Activated T-helper 2 cell treated with anti-CD3 and anti-CD28 coated beads, Interferon-gamma antibody, Interleukin-2, Interleukin-4, amounts not matched to agents 10 μg/mL and 5 μg/mL and 100 μg/mL, durations not matched to agents 14 hours and 24 hours and 36 hours (primary cell): ENCODE measurements at regions not wholly inside any gene's neighbourhood (a gene's known extent, or its start where the extent isn't known, plus 50 kb on each side); places are given as distances from the start of the nearest gene placed in this dataset.
"Not testable (repeated sequence)": the region's sequence is repeated elsewhere in the genome, so short reads cannot be mapped to it uniquely, and the experiment has no call there.

Experiments used
- DNase-seq: peaks from one replicate; pipeline ENCODE4 v3.0.0; 2021; ENCODE audit warnings: low spot score
- H3K27ac Mint-ChIP-seq: one replicate; pipeline ENCODE4 v1.8.0; 2021; ENCODE audit warnings: mixed read lengths
- H3K27me3 Mint-ChIP-seq: one replicate; pipeline ENCODE4 v1.8.0; 2021; ENCODE audit warnings: low read depth, mixed read lengths
- H3K36me3 Mint-ChIP-seq: one replicate; pipeline ENCODE4 v1.8.0; 2021; ENCODE audit warnings: low read depth, mixed read lengths
- H3K4me1 Mint-ChIP-seq: one replicate; pipeline ENCODE4 v1.8.0; 2021; ENCODE audit warnings: low read depth, mixed read lengths
- H3K4me3 Mint-ChIP-seq: one replicate; pipeline ENCODE4 v1.8.0; 2021; ENCODE audit warnings: low read depth, mild to moderate bottlenecking, moderate library complexity, mixed read lengths
- H3K9me3 Mint-ChIP-seq: one replicate; pipeline ENCODE4 v1.8.0; 2021; ENCODE audit warnings: mixed read lengths
- intact Hi-C: fragments of 100-400 bp; cut with micrococcal nuclease; formaldehyde crosslinking; loops from one replicate; pipeline ENCODE4 v1.15.1; 2023

DNA sequence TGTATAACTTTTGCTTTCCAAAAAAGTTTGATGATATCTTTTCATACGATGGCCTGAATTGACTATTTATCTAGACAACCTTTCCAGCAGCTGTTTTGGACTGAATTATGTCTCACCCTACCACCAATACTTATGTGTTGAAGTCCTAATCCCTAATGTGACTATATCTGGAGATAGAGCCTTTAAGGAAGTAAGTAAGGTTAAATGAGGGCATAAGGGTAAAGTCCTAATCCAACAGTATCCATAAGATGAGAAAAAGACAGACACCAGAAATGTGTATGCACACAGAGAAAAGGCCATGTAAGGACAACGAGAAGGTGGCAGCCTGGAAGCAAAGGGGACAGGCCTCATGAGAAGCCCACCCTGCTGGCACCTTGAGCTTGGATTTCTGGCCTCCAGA is 86.6 kb upstream of the PPARGC1A start:
- DNase-seq: no peak
- Mint-ChIP-seq H3K27me3 (no peaks in the 10 kb centered on the region), H3K27ac (no peak overlapping the region), H3K36me3 (no peaks in the 10 kb centered on the region), H3K9me3 (no peaks in the 10 kb centered on the region), H3K4me1 (no peaks in the 10 kb centered on the region), H3K4me3 (no peak overlapping the region)
- intact Hi-C loops: no loop called here

DNA sequence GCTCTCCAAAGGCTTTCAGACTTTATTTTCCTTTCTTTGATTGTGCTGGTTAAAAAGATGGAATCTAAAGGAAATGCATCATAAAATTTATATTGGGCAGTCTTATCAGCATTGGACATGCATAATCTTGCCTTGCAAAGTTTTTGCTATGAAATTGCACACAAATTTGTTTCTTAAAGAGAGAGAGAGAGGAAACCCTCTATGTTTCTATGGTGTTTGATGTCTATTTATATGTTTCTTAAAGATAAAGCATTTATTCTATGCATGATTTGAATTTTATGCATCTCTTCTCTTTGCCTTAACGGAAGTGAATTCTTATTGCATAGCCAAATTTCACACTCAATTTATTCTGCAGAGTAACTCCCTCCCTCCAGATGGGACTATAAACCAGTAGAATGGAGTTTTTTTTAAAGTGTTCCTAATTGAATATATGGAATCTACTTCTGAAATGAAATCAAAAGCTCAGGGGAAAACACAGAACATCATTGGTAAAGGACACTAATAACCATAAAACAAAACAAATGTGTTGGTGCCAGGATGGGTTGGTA is 83.5 kb upstream of the PPARGC1A start:
- Mint-ChIP-seq H3K36me3 (no peaks in the 10 kb centered on the region), H3K4me3 (no peak overlapping the region), H3K4me1 (no peaks in the 10 kb centered on the region), H3K27me3 (no peaks in the 10 kb centered on the region), H3K9me3 (no peaks in the 10 kb centered on the region), H3K27ac (no peak overlapping the region)
- intact Hi-C loops: no loop called here
- no peak for DNase-seq

DNA sequence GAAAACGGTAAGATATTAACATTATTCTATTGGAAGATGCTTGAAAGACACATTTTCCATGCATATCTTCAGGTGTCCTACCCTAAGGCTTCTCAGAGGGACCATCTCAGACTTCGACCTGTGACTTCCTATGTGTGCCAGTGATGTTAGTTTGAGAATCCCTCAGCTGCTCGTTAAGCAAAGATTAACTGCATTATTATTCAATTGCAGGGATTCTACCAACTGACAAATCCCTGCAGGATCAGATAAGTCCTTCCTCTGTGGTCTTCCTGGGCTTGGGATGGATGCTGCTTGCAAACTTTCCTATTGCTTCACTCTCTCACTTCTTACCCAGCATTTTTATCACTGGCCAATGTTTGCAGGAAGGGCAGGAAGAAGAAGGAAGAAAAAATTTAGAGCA is 83.0 kb upstream of the PPARGC1A start:
- no peak for DNase-seq
- no peaks in the 10 kb centered on the region for H3K27me3 Mint-ChIP-seq
- intact Hi-C loops: no loop called here
- H3K4me1 Mint-ChIP-seq: no peaks in the 10 kb centered on the region
- H3K36me3 Mint-ChIP-seq: no peaks in the 10 kb centered on the region
- H3K4me3 Mint-ChIP-seq: no peak overlapping the region
- H3K9me3 Mint-ChIP-seq: no peaks in the 10 kb centered on the region
- H3K27ac Mint-ChIP-seq: no peak overlapping the region

DNA sequence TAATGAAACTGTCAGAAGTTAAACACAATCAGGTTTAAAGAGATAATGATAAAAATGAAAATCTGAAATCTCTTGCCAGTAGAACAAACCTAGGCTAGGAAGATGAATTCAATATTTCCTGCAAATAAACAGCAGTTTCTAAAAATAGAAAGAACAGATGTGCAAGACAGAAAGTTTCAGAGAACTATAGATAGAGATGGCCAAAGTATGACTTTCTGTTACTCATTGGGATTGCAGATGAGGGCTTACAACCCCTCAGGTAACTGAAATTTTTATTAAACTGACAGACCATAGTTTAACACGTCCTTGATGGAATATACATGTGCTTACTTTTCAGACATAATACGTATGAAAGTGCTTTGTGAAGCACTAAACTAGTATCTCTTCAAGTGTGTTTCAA is 82.3 kb upstream of the PPARGC1A start:
- Mint-ChIP-seq H3K36me3 (no peaks in the 10 kb centered on the region), H3K4me3 (no peak overlapping the region), H3K27me3 (no peaks in the 10 kb centered on the region), H3K27ac (no peak overlapping the region), H3K4me1 (no peaks in the 10 kb centered on the region), H3K9me3 (no peaks in the 10 kb centered on the region)
- intact Hi-C loops: no loop called here
- DNase-seq: no peak

DNA sequence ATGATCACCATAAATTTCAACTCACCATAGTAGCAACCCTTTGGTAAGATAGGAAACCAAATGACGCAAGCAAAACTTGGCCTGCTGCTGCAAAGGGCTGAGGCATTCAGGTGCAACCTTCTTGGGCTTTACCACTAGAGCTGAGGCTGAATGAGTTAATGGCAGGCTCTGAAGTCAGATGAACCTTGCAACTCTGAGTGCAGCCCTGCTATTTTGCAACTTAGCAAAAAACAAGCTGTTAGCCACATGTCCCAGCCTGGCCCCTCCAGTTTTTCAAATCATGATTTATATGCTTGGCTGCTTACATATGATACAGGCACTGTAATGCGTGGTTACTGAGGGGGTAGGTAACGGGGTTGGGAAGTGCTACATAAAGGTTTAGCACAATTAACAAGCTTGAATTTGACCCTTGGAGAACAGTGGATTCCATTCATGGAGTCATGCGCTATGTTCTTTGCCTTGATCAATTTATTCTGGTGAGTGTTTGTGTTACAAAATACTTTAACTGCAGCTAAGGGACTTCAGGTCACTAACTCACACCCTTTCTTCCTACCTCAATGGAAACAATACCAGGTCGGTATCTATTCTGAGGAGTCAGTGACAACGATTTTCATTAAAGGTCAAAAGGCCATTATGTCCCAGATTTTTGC is 80.5 kb upstream of the PPARGC1A start:
- Mint-ChIP-seq H3K27ac (no peak overlapping the region), H3K9me3 (no peaks in the 10 kb centered on the region), H3K4me1 (no peaks in the 10 kb centered on the region), H3K27me3 (no peaks in the 10 kb centered on the region), H3K4me3 (no peak overlapping the region), H3K36me3 (no peaks in the 10 kb centered on the region)
- DNase-seq: no peak
- intact Hi-C loops: no loop called here

DNA sequence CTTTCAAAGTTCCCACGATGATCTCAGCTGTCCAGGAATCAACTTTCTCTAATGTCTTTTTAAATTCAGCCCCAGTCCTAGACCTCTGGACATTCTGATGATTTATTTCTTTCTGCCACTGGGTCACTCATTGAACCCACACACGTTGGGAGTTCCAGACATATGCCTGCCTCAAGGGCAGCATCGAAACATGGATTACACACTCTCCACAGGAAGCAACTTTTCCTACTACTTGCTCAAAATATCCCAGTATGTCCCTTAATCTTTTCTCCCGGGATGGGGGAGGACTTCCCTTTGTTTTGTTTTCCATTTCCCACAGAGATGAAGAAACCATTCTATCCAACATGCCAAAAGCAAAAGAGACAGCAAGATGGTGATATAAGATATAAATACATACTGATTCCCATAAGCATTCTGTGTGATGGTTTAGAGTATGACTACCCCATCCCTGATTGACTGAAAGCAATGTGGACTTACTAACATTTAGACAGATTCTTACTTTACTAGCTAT is 79.8 kb upstream of the PPARGC1A start:
- H3K27ac Mint-ChIP-seq: no peak overlapping the region
- no peaks in the 10 kb centered on the region for H3K27me3 Mint-ChIP-seq
- H3K4me1 Mint-ChIP-seq: no peaks in the 10 kb centered on the region
- H3K4me3 Mint-ChIP-seq: no peak overlapping the region
- intact Hi-C loops: no loop called here
- no peaks in the 10 kb centered on the region for H3K36me3 Mint-ChIP-seq
- no peak for DNase-seq
- no peaks in the 10 kb centered on the region for H3K9me3 Mint-ChIP-seq

DNA sequence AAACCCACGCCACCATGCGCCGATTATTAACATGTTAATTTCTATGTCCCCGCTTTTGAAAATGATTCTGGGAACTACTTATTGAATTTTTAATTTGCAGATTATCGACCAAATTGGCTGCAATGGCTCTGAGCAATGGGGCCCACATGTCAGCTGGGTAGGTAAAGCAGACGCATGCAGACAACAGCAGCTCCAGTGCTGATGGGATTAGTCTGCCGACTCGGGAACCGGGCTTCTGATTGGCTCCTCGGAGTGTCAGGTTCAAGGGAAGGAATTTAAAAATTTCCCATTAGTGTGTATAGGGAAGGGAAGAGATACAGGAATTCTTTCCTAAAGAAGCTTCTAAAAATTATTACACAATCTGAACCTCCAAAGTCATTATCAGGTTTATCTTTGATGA is 77.4 kb upstream of the PPARGC1A start:
- Mint-ChIP-seq H3K4me1 (no peaks in the 10 kb centered on the region), H3K27ac (no peak overlapping the region), H3K4me3 (no peak overlapping the region), H3K36me3 (no peaks in the 10 kb centered on the region), H3K27me3 (no peaks in the 10 kb centered on the region), H3K9me3 (no peaks in the 10 kb centered on the region)
- intact Hi-C loops: no loop called here
- DNase-seq: no peak

DNA sequence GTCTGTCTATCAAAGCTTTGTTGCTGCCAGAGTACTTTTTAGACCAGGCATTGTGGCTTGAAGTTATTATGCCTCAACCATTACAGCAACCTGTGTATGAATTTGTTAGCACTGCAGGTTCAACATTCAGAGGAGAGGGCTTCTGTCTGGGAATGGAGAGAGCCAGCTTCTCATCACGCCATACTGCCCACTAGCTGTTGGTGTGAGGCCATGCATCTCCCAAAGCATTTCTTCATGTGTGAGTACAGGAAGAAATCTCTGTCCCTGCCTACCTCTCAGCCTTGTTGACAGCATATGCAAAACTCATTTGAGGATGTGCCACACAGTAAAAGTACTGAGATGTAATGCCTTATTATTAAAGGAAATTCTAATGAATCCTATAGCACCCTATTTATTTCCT is 76.9 kb upstream of the PPARGC1A start:
- no peaks in the 10 kb centered on the region for H3K36me3 Mint-ChIP-seq
- no peaks in the 10 kb centered on the region for H3K9me3 Mint-ChIP-seq
- no peaks in the 10 kb centered on the region for H3K4me1 Mint-ChIP-seq
- H3K4me3 Mint-ChIP-seq: no peak overlapping the region
- no peaks in the 10 kb centered on the region for H3K27me3 Mint-ChIP-seq
- intact Hi-C loops: no loop called here
- H3K27ac Mint-ChIP-seq: no peak overlapping the region
- DNase-seq: no peak

DNA sequence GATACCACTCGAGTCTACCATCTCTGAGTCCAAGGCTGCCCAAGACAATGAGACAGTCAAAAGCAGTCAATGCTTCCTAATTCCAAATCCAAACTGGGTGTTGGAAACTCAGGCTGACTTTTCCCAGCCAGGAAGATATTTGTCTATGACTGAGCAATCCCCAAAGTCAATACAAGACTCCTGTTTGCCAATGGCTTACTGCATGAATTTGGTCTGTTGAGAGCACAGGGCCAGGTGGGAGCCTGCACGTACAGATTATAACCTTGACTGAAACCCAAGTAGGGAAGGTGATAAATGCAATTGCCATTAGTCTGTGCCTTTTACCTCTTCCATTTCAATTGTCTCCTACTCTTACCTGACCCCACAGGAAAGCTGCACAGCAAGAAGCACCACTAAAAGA is 72.6 kb upstream of the PPARGC1A start:
- Mint-ChIP-seq H3K4me3 (no peak overlapping the region), H3K27me3 (no peaks in the 10 kb centered on the region), H3K27ac (no peak overlapping the region), H3K9me3 (no peaks in the 10 kb centered on the region), H3K36me3 (no peaks in the 10 kb centered on the region), H3K4me1 (no peaks in the 10 kb centered on the region)
- intact Hi-C loops: no loop called here
- no peak for DNase-seq

DNA sequence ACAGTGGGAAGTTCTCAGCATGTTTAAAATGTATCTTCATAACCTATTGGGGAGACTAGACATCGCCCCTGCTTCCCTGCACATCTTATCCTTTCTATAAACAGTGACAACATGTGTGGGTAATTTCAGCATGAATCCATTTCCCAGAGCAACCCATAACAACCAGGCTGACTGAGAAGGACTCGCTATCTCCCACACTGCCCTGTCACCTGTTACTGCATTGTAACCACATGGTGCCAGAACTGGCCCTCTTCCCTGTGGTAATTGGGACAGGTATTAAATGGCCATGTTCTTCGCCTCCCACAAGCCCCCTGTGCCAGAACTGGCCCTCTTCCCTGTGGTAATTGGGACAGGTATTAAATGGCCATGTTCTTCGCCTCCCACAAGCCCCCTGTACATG is 71.5 kb upstream of the PPARGC1A start:
- DNase-seq, H3K4me1 Mint-ChIP-seq, H3K9me3 Mint-ChIP-seq, H3K36me3 Mint-ChIP-seq, intact Hi-C loops, H3K4me3 Mint-ChIP-seq, H3K27ac Mint-ChIP-seq, H3K27me3 Mint-ChIP-seq: not testable (repeated sequence)

DNA sequence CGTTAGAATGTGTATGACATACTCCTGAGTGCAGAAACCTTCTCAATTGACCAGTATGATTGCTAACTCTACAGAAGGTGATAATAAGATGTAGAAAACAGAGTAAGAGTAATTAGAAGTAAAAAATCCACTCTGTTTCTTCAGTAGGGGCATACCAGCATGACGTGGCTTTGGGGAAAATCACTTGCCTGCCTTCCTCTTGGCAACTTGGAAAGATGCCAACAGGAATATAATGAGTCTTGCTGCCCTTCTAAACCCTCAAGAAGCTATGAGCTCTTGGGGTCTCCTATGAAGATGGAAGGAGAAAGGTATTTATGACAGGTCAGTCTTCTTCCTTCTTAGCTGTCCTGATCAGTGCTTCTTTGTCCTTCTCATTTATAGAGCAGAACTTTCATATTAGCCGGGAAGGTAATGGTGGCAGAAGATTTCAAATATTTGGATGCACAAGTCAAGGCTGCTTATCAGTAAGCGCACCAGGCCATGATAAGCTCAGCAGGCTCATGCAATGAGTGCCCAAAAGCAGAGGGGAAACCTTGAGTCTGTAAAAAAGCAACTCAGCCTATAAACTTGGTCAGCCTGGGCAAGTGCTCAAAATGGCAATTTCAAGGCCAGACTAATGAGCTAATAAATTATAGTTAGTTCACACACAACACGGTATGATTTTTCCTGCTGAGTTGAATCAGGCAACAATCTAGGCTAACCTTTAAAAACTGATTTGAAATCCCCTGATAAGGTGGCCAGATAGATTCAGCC is 69.7 kb upstream of the PPARGC1A start:
- no peaks in the 10 kb centered on the region for H3K36me3 Mint-ChIP-seq
- H3K27ac Mint-ChIP-seq: no peak overlapping the region
- no peak for DNase-seq
- H3K4me1 Mint-ChIP-seq: no peaks in the 10 kb centered on the region
- no peak overlapping the region for H3K4me3 Mint-ChIP-seq
- H3K9me3 Mint-ChIP-seq: no peaks in the 10 kb centered on the region
- no peaks in the 10 kb centered on the region for H3K27me3 Mint-ChIP-seq
- intact Hi-C loops: no loop called here

DNA sequence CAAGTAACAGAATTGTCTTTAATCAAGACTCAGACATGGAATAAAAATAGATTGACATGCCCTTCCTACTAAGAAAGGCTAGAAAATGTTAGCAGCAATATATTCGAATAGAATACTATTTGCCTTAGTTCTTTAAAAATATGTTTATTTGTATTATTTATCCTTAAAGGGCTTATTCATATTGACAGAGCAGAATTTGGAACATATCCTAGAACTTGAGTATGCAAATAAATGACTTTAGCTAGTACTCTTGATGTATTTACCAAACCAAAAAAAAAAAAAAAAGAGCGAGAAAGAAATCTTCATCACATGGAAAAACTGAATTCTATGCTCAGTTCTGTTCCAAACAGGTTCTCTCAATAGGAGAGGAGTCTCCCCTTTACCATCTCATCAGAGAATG is 68.9 kb upstream of the PPARGC1A start:
- no peaks in the 10 kb centered on the region for H3K27me3 Mint-ChIP-seq
- DNase-seq: no peak
- H3K9me3 Mint-ChIP-seq: no peaks in the 10 kb centered on the region
- H3K27ac Mint-ChIP-seq: no peak overlapping the region
- H3K4me3 Mint-ChIP-seq: no peak overlapping the region
- H3K4me1 Mint-ChIP-seq: no peaks in the 10 kb centered on the region
- intact Hi-C loops: no loop called here
- H3K36me3 Mint-ChIP-seq: no peaks in the 10 kb centered on the region

DNA sequence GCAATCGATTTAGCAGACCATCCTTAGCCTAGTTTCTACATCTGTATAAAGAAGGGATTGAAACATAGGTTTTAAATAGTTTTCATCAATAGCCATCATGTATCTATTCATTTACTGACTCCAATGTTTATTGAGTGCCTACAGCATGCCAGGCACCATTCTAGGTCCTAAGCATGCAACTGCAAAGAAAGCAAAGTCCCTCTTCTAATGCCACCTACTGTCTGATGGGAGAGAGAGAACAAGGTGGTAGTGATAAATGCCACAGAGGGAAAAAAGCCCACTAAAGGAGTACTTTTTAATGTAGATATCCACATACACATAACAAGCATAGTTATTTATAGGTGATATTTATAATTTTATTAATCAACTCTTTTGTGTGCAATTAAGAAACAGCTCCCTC is 67.6 kb upstream of the PPARGC1A start:
- Mint-ChIP-seq H3K36me3 (no peaks in the 10 kb centered on the region), H3K4me3 (no peak overlapping the region), H3K4me1 (no peaks in the 10 kb centered on the region), H3K27me3 (no peaks in the 10 kb centered on the region), H3K9me3 (no peaks in the 10 kb centered on the region), H3K27ac (no peak overlapping the region)
- no peak for DNase-seq
- intact Hi-C loops: no loop called here
